Adrenal gland (tissue), 9 donors: ENCODE measurements at regions not wholly inside any gene's neighbourhood (a gene's known extent, or its start where the extent isn't known, plus 50 kb on each side); places are given as distances from the start of the nearest gene placed in this dataset.
"Not testable (repeated sequence)": the region's sequence is repeated elsewhere in the genome, so short reads cannot be mapped to it uniquely, and the experiment has no call there.

ENCODE experiments used
- DNase-seq, 7 donors: peaks; one replicate each; pipeline ENCODE4 v3.0.0-alpha.2; 2019 to 2020
- H3K27ac ChIP-seq, 5 donors: fragments of 200-600 bp; sonication (generic) in 4 of 5; 1 replicate in 3 of 5; 2 replicates in 2 of 5; pipeline versions ENCODE4 v1.5.1 to v1.8.0; 2016 to 2020; ENCODE audit warnings: mild to moderate bottlenecking in 1 of 5
- H3K27me3 ChIP-seq: fragments of 200-600 bp; 2 replicates; pipeline ENCODE4 v1.8.0; 2021
- H3K36me3 ChIP-seq, 2 donors: fragments of 200-600 bp; replicated peaks in 1 of 2; 1 replicate in 1 of 2; 2 replicates in 1 of 2; pipeline versions ENCODE4 v1.5.1 to v1.8.0; 2018 to 2022
- H3K4me1 ChIP-seq, 2 donors: fragments of 200-600 bp; replicated peaks in 1 of 2; 1 replicate in 1 of 2; 2 replicates in 1 of 2; pipeline versions ENCODE4 v1.5.1 to v1.8.0; 2018 to 2021
- H3K4me3 ChIP-seq, 4 donors: fragments of 200-600 bp; sonication (generic) in 3 of 4; one replicate each; pipeline ENCODE4 v1.5.1; 2016 to 2018
- H3K9me3 ChIP-seq, 3 donors: fragments of 200-600 bp; sonication (generic) in 1 of 3; replicated peaks in 1 of 3; 1 replicate in 2 of 3; 2 replicates in 1 of 3; pipeline versions ENCODE4 v1.5.1 to v1.8.0; 2016 to 2021
- POLR2A ChIP-seq, 2 donors: fragments of 450-650 bp; IDR thresholded peaks; one replicate each; pipeline ENCODE4 v1.6.1; 2017; ENCODE audit warnings: antibody characterized with exemption in 2 of 2, mild to moderate bottlenecking in 2 of 2, moderate library complexity in 1 of 2
- WGBS, 4 donors: extraction: QIAGEN DNeasy Blood & Tissue Kit in 2 of 4; methylation state at CpG; one replicate each; pipeline versions ENCODE4 v1.1.5 to v1.1.7; 2013 to 2017; 5-methylcytosine and 5-hydroxymethylcytosine counted together
- intact Hi-C, 2 donors: fragments of 100-400 bp; cut with DNase I; formaldehyde crosslinking; loops; one replicate each; pipeline versions ENCODE4 v1.14.1 to v1.15.0; 2022 to 2023
- TF ChIP-seq, protein P1 (sequence below), 6 experiments: fragments of 450-650 bp in 4 of 6; fragments of 200-600 bp in 2 of 6; sonication (generic) in 1 of 6; IDR thresholded peaks; 1 replicate in 5 of 6; 2 replicates in 1 of 6; pipeline versions ENCODE4 v1.5.1 to v1.8.0; 2016 to 2021; ENCODE audit warnings: antibody characterized with exemption in 6 of 6, mild to moderate bottlenecking in 2 of 6, moderate library complexity in 1 of 6
- donor health status: healthy with polysubstance abuse.
- donor health status: Bipolar disorder and iron deficiency.
- donor health status: DM: yes; HTN: yes; CAD: no.
- donor health status: DM: no; HTN: no; CAD: no.
- donor health status: DM: no; HTN: no; CAD: no.

DNA sequence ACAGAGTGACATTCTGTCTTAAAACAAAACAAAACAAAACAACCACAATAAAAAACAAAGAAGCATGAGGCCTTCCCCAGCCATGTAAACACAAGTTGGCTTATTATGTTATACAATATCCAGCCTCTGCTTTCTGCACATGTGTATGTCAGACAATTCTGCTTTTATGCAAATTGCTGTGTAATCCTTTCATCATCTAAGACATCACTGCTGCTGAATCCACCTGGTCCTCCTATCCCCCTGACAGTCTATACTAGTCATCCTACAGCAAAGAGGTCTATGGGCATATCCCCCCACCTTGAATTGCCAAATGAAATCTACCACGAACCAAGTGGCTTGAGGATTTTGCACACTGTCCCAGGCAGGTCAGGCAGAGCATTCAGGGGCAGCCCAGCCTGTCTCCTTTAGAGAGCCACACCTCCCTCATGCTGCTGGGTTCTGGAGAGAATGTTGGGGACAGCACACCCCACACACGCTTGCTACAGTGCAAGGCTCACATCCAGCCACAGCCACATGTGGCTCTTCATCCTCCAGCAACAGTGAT, 339.6 kb upstream of the CDH5 start:
- Histone ChIP-seq H3K36me3 (no peaks in the 10 kb centered on the region), H3K27ac (no peak overlapping the region), H3K4me1 (no peaks in the 10 kb centered on the region), H3K27me3 (no peaks in the 10 kb centered on the region), H3K9me3 (no peaks in the 10 kb centered on the region), H3K4me3 (no peak overlapping the region)
- intact Hi-C loops: no loop called here
- 53 to 72% (median 63%) methylated on average over 2 of the region's 2 CpGs for whole genome bisulfite sequencing, 4 donors
- TF ChIP-seq POLR2A (IDR thresholded peaks at IDR 0.05): no peak
- TF ChIP-seq, protein P1, sequence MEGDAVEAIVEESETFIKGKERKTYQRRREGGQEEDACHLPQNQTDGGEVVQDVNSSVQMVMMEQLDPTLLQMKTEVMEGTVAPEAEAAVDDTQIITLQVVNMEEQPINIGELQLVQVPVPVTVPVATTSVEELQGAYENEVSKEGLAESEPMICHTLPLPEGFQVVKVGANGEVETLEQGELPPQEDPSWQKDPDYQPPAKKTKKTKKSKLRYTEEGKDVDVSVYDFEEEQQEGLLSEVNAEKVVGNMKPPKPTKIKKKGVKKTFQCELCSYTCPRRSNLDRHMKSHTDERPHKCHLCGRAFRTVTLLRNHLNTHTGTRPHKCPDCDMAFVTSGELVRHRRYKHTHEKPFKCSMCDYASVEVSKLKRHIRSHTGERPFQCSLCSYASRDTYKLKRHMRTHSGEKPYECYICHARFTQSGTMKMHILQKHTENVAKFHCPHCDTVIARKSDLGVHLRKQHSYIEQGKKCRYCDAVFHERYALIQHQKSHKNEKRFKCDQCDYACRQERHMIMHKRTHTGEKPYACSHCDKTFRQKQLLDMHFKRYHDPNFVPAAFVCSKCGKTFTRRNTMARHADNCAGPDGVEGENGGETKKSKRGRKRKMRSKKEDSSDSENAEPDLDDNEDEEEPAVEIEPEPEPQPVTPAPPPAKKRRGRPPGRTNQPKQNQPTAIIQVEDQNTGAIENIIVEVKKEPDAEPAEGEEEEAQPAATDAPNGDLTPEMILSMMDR (IDR thresholded peaks at IDR 0.05): no peak
- DNase-seq: no peak

DNA sequence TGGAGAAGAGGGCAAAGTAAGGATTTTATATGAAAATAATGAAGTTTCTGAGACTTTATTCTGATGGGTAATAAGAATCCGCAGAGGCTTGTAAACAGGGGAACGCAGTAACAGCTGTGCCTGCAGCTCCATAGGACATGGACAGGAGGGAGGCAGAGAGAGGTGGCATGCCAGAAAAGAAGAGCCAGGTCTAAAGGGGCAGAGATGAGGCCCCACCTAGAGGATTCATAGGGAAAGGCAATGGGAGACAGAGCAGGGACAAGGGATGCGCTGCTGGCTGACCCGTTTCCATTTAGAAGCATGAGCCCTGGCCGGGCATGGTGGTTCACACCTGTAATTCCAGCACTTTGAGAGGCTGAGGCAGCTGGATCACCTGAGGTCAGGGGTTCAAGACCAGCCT, 340.3 kb upstream of the CDH5 start:
- Histone ChIP-seq H3K27ac (no peak overlapping the region), H3K27me3 (no peaks in the 10 kb centered on the region)
- 60 to 79% (median 72%) methylated on average over 5 of the region's 5 CpGs for WGBS, 4 donors

DNA sequence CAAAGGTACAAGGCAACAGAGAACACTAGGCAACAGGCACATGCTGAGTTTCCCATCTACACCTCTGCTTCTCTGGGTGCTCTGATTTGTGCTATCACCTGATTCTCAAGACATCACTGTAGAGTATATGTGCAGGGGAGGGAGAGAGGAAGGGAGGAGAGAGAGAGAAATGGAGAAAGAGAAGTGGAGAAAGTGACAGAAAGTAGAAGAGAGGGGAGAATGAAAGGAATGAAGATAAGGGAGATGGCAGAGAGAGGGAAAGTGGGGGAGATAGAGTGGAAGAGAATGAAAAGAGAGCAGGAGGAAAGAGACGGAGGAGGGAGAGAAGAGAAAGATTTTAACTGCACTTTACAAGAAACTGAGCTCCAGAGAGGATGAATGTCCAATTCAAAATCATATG, 340.7 kb upstream of the CDH5 start:
- Histone ChIP-seq H3K36me3 (no peaks in the 10 kb centered on the region), H3K4me3 (no peak overlapping the region), H3K9me3 (no peaks in the 10 kb centered on the region), H3K27me3 (no peaks in the 10 kb centered on the region), H3K27ac (no peak overlapping the region), H3K4me1 (no peaks in the 10 kb centered on the region)
- DNase-seq: no peak
- WGBS, 4 donors: 0% methylated on average over 1 of the region's 1 CpG
- intact Hi-C loops: no loop called here
- TF ChIP-seq POLR2A (IDR thresholded peaks at IDR 0.05): no peak
- TF ChIP-seq, protein P1 (IDR thresholded peaks at IDR 0.05): no peak

More for the DNA sequence above, 340.3 kb upstream of the CDH5 start:
- Histone ChIP-seq H3K4me3 (no peak overlapping the region), H3K36me3 (no peaks in the 10 kb centered on the region), H3K4me1 (no peaks in the 10 kb centered on the region), H3K9me3 (no peaks in the 10 kb centered on the region)
- DNase-seq: peak in 4 of 7 donors; percentile 16 to 31 (median 30)
- TF ChIP-seq POLR2A (IDR thresholded peaks at IDR 0.05): no peak
- TF ChIP-seq, protein P1 (IDR thresholded peaks at IDR 0.05): peak in 4 of 6 experiments; percentile 30 to 36 (median 36)
- intact Hi-C loops: no loop called here

DNA sequence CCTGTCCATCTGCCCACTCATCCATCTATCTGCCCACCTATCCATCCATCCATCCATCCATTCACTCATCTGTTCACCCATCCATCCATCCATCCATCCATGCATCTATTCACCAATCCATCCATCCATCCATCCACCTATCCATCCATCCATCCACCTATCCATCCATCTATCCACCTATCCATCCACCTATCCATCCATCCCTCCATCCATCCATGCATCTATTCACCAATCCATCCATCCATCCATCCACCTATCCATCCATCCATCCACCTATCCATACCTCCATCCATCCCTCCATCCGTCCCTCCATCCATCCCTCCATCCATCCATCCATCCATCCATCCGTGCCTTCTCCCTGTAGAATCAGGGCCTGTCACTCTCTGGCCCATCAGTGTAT, 341.9 kb upstream of the CDH5 start:
- 77 to 84% (median 82%) methylated on average over 2 of the region's 2 CpGs for WGBS, 4 donors
- H3K9me3 ChIP-seq, H3K36me3 ChIP-seq, DNase-seq, H3K27me3 ChIP-seq, H3K4me3 ChIP-seq, H3K27ac ChIP-seq, intact Hi-C loops, H3K4me1 ChIP-seq: not testable (repeated sequence)

DNA sequence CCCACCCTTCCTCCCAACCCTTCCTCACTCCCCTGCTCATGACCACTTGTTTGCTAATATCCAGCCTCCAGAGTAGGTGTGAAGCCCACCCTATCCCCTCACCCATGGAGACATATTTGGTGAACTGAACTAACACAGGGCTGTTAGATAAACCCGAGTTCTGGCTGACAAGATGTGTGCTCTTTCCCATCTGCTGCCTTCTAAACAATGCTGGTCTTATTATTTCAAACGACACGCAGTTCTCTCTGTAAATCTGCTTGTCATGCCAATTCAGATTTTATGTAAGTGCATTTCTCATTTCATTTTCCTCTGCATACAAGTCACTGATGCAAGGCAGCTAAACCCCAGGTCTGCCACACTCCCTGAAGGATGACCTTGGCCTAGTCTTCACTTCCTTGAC, 343.0 kb upstream of the CDH5 start:
- Histone ChIP-seq H3K4me1 (no peaks in the 10 kb centered on the region), H3K36me3 (no peaks in the 10 kb centered on the region), H3K27me3 (no peaks in the 10 kb centered on the region), H3K9me3 (no peaks in the 10 kb centered on the region), H3K4me3 (no peak overlapping the region), H3K27ac (no peak overlapping the region)
- 81 to 83% (median 81%) methylated on average over 3 of the region's 3 CpGs for WGBS, 4 donors
- no peak for TF ChIP-seq POLR2A (IDR thresholded peaks at IDR 0.05)
- TF ChIP-seq, protein P1 (IDR thresholded peaks at IDR 0.05): no peak
- no peak for DNase-seq
- intact Hi-C loops: no loop called here
